HL-60 (cell line): ENCODE measurements at regions not wholly inside any gene's neighbourhood (a gene's known extent, or its start where the extent isn't known, plus 50 kb on each side); places are given as distances from the start of the nearest gene placed in this dataset.

Experiments
- GABPA ChIP-seq: IDR thresholded peaks from 2 replicates; pipeline ENCODE4 v1.6.1; 2012; ENCODE audit warnings: low read depth
- POLR2AphosphoS5 ChIP-seq: IDR thresholded peaks from 2 replicates; pipeline ENCODE4 v1.6.1; 2012; ENCODE audit warnings: low read depth
- SPI1 ChIP-seq: IDR thresholded peaks from 2 replicates; pipeline ENCODE4 v1.6.1; 2012; ENCODE audit warnings: low read depth, mild to moderate bottlenecking, borderline replicate concordance
- TF ChIP-seq, protein P1 (sequence below): IDR thresholded peaks from one replicate; pipeline ENCODE4 v1.5.1; 2011; ENCODE audit warnings: low read length, control low read depth, inconsistent platforms; ENCODE audit not compliant: insufficient read depth

DNA sequence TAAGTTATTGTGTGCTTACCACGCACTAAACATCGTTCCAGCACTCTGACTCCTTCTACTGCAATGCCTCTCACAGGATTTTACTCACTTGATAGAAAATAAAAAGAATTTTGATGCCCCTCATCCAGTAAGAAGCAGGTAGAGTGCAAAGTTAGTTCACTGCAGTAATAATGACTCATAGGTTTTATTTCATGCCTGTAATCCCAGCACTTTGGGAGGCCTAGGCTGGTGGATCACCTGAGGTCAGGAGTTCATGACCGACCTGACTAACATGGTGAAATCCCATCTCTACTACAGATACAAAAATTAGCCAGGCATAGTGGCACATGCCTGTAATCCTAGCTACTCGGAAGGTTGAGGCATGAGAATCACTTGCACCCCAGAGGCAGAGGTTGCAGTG, 190.6 kb downstream of the RAD51AP2 start:
- TF ChIP-seq, protein P1, sequence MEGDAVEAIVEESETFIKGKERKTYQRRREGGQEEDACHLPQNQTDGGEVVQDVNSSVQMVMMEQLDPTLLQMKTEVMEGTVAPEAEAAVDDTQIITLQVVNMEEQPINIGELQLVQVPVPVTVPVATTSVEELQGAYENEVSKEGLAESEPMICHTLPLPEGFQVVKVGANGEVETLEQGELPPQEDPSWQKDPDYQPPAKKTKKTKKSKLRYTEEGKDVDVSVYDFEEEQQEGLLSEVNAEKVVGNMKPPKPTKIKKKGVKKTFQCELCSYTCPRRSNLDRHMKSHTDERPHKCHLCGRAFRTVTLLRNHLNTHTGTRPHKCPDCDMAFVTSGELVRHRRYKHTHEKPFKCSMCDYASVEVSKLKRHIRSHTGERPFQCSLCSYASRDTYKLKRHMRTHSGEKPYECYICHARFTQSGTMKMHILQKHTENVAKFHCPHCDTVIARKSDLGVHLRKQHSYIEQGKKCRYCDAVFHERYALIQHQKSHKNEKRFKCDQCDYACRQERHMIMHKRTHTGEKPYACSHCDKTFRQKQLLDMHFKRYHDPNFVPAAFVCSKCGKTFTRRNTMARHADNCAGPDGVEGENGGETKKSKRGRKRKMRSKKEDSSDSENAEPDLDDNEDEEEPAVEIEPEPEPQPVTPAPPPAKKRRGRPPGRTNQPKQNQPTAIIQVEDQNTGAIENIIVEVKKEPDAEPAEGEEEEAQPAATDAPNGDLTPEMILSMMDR: no peak
- TF ChIP-seq GABPA: no peak
- TF ChIP-seq SPI1: no peak
- TF ChIP-seq POLR2AphosphoS5: no peak
